Muscle layer of duodenum (tissue), 2 donors: ENCODE measurements at regions not wholly inside any gene's neighbourhood (a gene's known extent, or its start where the extent isn't known, plus 50 kb on each side); places are given as distances from the start of the nearest gene placed in this dataset.

ENCODE experiments used
- H3K27ac ChIP-seq: one replicate; pipeline ENCODE4 v1.7.0; 2013; ENCODE audit warnings: mild to moderate bottlenecking, low read length
- H3K27me3 ChIP-seq: one replicate; pipeline ENCODE4 v1.7.0; 2013; ENCODE audit warnings: low read depth, mild to moderate bottlenecking, control low read depth, low read length
- H3K36me3 ChIP-seq, 2 donors: one replicate each; pipeline ENCODE4 v1.7.0; 2013; ENCODE audit warnings: low read length in 2 of 2, control low read depth in 1 of 2, mild to moderate bottlenecking in 1 of 2; ENCODE audit not compliant: insufficient read depth in 2 of 2, control insufficient read depth in 1 of 2
- H3K4me1 ChIP-seq, 2 donors: one replicate each; pipeline ENCODE4 v1.7.0; 2013; ENCODE audit warnings: low read length in 2 of 2, mild to moderate bottlenecking in 2 of 2, control low read depth in 1 of 2, moderate library complexity in 1 of 2; ENCODE audit not compliant: insufficient read depth in 2 of 2, control insufficient read depth in 1 of 2
- H3K4me3 ChIP-seq, 2 donors: one replicate each; pipeline ENCODE4 v1.7.0; 2013; ENCODE audit warnings: low read length in 2 of 2, low read depth in 1 of 2, mild to moderate bottlenecking in 1 of 2
- H3K9me3 ChIP-seq, 2 donors: one replicate each; pipeline ENCODE4 v1.7.0; 2013; ENCODE audit warnings: low read length in 2 of 2, control low read depth in 1 of 2, mild to moderate bottlenecking in 1 of 2; ENCODE audit not compliant: control insufficient read depth in 1 of 2
- donor health status: healthy.

DNA sequence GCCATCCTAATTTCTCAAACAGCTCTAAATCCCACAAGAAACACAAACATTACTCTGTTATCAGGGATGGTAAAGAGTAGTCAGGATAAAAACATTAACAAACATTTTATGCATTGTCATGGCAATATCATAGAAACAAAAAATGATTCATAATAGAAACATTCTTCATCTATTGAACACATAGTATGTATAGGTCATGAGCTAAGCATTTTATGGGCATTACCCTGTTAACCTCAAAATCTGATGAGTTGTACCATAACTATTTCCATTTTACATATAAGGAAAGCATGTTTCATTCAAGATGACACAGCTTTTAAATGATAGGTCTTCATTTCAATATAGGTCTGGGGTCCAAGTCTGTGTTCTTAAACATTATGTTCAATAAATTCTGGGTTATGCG lies 344.9 kb downstream of the RND3 start:
- H3K27ac ChIP-seq, result no peak overlapping the region
- no peaks in the 10 kb centered on the region for H3K36me3 ChIP-seq
- no peak overlapping the region for H3K4me3 ChIP-seq
- H3K4me1 ChIP-seq, result no peaks in the 10 kb centered on the region
- H3K27me3 ChIP-seq, result no peaks in the 10 kb centered on the region
- peaks cover 0 to 18% of the 10 kb centered on the region in 2 donors for H3K9me3 ChIP-seq

DNA sequence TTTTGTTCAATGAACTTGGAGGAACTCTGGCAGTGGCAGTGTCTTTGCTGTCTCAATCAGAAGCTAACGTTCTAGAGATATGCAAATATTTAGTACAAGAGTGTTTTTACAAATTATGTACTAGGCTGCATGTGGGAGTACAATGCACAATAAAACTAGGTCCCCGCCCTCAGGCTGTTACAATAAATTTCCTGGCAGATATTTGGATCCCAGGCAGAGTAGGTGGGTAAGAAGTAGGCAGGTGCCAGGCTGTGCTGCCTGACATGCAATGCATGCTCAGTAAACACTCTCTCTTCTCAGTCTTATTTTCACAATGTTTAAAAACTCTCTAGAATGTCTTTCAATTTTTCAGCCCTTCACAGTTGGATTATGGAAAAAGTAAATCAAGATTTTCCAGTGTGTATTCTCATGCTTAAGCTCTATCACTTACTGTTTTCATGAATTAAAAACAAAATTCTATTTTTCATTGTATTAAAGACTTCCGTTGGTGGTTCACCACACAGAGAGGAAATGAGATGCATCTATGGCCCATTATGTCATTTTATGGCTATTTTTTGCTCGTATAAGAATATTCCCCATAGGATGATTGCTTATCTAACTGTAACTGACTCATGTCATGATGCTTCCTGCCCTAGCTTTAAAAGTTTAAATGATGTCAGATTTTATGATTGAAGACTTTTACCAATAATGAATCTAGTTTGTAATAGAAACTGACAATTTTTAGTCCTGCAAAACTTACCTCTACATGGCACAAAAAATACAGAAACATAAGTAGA lies 346.1 kb downstream of the RND3 start:
- Histone ChIP-seq H3K4me3 (no peak overlapping the region), H3K27ac (no peak overlapping the region), H3K27me3 (no peaks in the 10 kb centered on the region), H3K9me3 (peaks cover 0 to 11% of the 10 kb centered on the region in 2 donors), H3K4me1 (no peaks in the 10 kb centered on the region), H3K36me3 (no peaks in the 10 kb centered on the region)

DNA sequence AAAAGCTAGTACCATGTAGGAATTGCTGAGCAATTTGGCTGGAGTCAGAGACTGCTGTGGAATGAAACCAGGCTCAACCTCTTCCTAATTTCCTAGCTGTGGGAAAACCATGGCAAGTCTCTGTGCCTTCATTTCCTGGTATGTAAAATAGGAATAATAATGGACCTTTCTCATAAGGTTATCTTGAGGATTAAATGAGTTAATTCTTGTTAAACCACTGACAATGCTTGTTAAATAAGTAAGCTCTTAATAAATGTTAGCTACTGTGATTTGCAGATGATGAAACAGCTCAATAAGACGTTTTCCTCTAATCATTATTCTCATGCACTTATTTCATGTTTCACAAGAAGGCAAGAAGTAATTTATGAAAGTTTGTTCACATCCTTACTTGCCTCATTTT lies 346.7 kb downstream of the RND3 start:
- Histone ChIP-seq H3K27ac (no peak overlapping the region), H3K9me3 (peaks cover 0 to 5% of the 10 kb centered on the region in 2 donors), H3K36me3 (no peaks in the 10 kb centered on the region), H3K4me3 (no peak overlapping the region), H3K4me1 (no peaks in the 10 kb centered on the region), H3K27me3 (no peaks in the 10 kb centered on the region)

DNA sequence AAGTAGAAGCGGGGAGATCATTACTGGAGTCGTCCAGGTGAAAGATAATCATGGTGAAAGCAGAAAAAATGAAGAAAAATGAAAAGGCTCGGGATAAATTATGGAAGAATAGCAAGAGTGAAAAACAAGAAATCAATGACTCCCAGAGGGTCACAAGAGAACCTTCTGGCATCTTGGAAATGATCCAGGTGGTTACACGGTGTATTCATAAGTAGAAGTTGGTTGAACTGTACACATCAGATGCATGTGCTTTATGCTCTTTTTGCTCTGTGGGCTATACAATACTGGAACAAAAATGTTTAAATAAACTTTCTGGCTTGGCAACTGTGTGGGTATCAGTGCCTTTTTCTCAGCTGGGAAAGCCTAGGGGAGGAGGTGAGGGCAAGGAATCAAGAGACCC lies 348.9 kb downstream of the RND3 start:
- no peak overlapping the region for H3K27ac ChIP-seq
- H3K36me3 ChIP-seq, result no peaks in the 10 kb centered on the region
- H3K9me3 ChIP-seq, result no peaks in the 10 kb centered on the region
- no peaks in the 10 kb centered on the region for H3K27me3 ChIP-seq
- H3K4me3 ChIP-seq, result no peak overlapping the region
- H3K4me1 ChIP-seq, result no peaks in the 10 kb centered on the region

DNA sequence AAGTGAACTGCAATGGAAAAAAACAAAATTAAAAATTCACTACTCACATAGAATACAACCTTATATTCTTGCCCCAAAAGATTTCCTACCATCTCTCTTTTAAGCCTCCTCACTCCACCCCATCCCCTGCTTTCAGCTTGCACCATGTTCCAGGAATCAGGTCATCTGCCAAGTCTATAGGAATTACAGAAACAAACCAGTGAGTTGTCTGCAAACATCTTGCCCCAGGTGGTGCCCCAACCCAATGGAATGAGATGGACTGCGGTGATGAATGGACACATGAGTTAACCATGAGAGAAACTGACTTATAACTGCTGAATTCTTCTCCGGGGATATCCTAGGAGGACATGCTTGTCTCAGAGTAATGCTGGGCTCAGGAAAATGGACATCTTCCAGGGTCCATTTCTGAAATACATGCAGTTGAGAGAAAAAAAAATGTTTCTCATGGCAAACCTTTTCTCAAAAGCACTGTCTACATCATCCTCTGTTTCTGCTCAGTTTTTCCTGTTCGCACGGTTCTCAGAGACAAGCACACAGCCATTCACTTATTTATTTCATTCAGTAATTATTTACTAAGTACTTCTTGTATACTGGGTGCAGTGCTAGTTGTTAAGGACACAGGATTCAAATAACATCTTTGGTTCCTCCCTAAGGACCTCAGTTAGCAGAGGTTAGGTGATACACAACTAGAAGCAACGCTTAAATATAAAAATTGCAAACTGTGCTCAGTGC lies 350.0 kb downstream of the RND3 start:
- no peaks in the 10 kb centered on the region for H3K36me3 ChIP-seq
- H3K27me3 ChIP-seq, result no peaks in the 10 kb centered on the region
- no peaks in the 10 kb centered on the region for H3K4me1 ChIP-seq
- H3K9me3 ChIP-seq, result no peaks in the 10 kb centered on the region
- no peak overlapping the region for H3K27ac ChIP-seq
- H3K4me3 ChIP-seq, result no peak overlapping the region

DNA sequence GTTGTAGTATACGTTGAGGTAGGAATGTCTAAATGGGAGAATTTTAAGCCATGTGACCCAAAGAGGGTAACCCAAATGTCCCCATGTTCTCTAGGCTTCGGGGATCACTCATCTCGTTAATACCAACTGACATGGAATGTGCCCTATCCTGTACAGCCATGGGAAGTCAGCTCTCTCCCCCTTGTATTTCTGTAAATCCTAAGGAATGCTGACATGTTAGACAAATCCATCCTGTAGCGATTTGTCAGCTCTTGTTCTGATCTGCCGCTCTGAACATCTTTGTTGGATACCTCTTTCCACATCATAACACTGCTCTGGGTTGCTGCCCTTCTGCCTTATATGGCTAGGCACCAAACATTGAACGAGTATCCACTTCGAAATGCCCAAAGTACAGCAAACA lies 350.6 kb downstream of the RND3 start:
- Histone ChIP-seq H3K27ac (no peak overlapping the region), H3K36me3 (no peaks in the 10 kb centered on the region), H3K27me3 (no peaks in the 10 kb centered on the region), H3K4me3 (no peak overlapping the region), H3K9me3 (no peaks in the 10 kb centered on the region), H3K4me1 (no peaks in the 10 kb centered on the region)

GRCh38 chr2:150136401-150136800 lies 351.1 kb downstream of the RND3 start:
- H3K27ac ChIP-seq, result no peak overlapping the region
- H3K4me1 ChIP-seq, result no peaks in the 10 kb centered on the region
- no peaks in the 10 kb centered on the region for H3K36me3 ChIP-seq
- no peaks in the 10 kb centered on the region for H3K9me3 ChIP-seq
- H3K27me3 ChIP-seq, result no peaks in the 10 kb centered on the region
- no peak overlapping the region for H3K4me3 ChIP-seq

DNA sequence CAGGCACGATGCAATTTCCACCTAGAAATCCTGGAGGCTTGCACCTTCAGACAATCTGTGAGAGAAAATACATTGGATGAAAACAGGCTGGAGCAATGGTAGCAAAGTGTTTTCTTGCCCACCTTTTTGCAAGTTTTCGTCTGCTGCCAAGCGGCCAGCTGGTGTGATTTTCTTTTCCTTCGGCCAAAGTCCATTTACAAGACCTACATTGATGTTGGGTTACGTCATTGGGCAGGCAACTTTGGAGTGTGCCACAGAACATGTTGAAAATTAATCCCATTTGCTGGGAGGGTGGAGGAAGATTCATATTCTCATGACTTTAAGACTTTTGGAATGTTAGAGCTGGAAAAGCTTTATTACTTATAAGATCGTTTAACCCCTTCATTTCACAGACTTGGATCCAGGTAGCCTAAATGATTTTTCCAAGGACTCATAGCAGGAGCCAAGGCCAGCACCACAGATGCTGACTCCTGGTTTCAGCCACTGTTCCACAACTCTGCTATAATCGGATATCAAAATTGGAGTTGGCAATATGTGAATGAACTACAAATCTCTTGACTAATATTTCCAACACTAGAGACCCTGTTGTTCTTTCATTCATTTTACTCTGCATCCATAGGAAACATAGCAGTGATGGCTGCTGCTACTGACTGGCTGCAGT lies 352.1 kb downstream of the RND3 start:
- H3K27ac ChIP-seq, result no peak overlapping the region
- no peaks in the 10 kb centered on the region for H3K9me3 ChIP-seq
- no peak overlapping the region for H3K4me3 ChIP-seq
- H3K4me1 ChIP-seq, result no peaks in the 10 kb centered on the region
- H3K27me3 ChIP-seq, result no peaks in the 10 kb centered on the region
- no peaks in the 10 kb centered on the region for H3K36me3 ChIP-seq

DNA sequence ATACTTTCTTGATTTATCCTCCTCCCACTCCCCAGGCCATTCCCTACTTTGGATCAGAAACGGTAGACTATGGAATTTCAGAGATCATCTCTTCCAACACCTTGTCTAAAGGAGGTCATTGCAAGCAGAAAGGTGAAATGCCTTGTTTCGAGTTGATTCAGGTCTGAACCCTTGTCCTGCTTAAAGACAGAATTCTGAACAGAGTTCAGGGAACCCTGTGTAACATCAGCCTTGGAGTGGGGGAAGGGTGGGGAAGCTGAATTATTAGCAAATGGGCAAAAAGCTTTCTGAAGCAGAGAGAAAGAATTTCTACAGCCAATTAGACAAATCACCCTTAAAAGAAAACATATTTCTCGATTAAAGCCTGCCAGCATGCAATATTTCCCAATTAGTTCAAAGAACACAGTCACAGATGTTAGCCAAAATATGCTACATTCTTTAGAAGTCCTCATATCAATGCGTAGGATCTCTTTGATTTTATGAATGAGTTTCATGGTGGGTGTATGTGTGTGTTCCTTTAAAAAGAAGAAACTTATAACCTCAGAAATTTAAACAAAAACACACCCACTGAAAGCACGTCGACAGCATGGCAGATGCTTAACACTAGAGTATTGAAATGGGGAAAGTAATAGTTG lies 353.1 kb downstream of the RND3 start:
- Histone ChIP-seq H3K27me3 (no peaks in the 10 kb centered on the region), H3K4me3 (no peak overlapping the region), H3K4me1 (no peaks in the 10 kb centered on the region), H3K9me3 (no peaks in the 10 kb centered on the region), H3K27ac (no peak overlapping the region), H3K36me3 (no peaks in the 10 kb centered on the region)

- Histone ChIP-seq H3K9me3 (no peaks in the 10 kb centered on the region), H3K4me3 (no peak overlapping the region), H3K36me3 (no peaks in the 10 kb centered on the region), H3K4me1 (no peaks in the 10 kb centered on the region), H3K27me3 (no peaks in the 10 kb centered on the region), H3K27ac (no peak overlapping the region)
These were observed 353.8 kb downstream of the RND3 start for GRCh38 chr2:150133623-150134022.

DNA sequence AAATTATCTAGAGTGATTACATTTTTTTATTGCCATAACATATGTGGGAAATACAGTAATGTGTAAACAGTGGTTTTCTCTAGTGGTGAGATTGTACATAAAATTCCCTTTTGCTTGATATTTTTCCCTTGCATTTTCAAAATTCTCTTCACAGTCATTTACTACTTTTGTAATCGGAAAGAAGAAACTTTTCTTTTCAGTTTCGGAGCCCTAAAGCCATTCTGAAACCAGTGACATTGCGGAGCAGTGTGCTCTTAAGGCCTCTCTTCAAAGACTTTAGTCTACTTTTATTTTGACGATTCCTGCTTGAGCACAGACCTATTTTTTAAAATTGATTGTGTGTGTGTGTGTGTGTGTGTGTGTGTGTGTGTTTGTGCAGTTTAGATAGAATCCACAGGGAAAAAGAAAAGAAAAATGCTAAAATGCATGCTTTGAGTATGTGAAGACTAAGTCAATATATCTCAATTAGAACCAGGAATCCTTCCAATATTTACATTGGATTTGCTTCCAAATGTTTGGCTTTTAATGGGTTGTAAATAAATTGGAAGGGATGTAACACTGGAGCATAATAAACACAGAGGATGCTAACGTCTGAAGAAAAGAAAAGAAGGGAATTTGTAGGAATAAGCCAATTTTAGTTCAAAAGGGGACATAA lies 357.4 kb downstream of the RND3 start:
- no peaks in the 10 kb centered on the region for H3K27me3 ChIP-seq
- no peaks in the 10 kb centered on the region for H3K36me3 ChIP-seq
- no peaks in the 10 kb centered on the region for H3K9me3 ChIP-seq
- no peak overlapping the region for H3K27ac ChIP-seq
- H3K4me3 ChIP-seq, result no peak overlapping the region
- no peaks in the 10 kb centered on the region for H3K4me1 ChIP-seq
